ENCODE measurements at regions not wholly inside any gene's neighbourhood (a gene's known extent, or its start where the extent isn't known, plus 50 kb on each side); places are given as distances from the start of the nearest gene placed in this dataset.

DNA sequence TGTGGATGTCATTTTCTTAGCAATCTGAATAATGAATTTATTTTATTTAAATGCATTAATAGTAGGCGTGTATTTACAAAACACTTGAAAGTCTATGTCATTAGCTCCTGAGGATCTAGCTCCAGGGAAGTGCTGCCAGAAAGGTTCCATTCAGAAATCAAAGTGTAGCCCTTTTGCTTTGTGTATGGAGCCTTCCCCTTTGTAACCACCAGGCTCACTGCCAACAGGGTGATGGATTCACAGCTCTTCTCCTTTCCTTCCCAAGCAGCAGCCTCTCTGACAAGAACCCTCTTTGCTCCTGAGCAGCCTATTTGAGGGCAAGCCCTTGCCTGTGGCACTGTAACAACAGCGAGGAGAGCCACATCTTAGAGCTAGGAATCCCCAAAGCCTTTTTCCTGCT lies 286.0 kb upstream of the RASGEF1B start:
- DNase-seq (ENCODE audit: low read depth), result no peak
- TF ChIP-seq, protein P1, sequence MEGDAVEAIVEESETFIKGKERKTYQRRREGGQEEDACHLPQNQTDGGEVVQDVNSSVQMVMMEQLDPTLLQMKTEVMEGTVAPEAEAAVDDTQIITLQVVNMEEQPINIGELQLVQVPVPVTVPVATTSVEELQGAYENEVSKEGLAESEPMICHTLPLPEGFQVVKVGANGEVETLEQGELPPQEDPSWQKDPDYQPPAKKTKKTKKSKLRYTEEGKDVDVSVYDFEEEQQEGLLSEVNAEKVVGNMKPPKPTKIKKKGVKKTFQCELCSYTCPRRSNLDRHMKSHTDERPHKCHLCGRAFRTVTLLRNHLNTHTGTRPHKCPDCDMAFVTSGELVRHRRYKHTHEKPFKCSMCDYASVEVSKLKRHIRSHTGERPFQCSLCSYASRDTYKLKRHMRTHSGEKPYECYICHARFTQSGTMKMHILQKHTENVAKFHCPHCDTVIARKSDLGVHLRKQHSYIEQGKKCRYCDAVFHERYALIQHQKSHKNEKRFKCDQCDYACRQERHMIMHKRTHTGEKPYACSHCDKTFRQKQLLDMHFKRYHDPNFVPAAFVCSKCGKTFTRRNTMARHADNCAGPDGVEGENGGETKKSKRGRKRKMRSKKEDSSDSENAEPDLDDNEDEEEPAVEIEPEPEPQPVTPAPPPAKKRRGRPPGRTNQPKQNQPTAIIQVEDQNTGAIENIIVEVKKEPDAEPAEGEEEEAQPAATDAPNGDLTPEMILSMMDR (IDR thresholded peaks at IDR 0.05; ENCODE audit: insufficient read depth, low read depth, low read length, missing control alignments), result no peak

DNA sequence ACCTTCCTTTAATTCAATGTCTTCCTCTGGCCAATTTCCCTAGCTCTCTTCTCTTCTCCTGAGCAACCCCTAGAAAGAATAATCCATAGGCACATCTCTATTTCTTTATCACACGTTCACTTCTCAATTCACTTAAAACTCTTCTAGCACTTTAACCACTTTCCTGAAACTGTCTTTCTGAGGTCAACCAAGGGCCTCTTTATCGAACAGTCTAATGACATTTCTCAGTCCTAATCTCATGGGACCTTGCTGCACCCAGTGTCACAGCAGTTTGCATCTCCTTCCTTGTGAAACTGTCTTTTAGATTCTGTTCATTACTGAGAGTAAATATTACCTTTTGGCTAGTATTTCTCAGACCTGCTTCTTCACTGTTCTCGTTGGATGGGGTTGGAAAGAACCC lies 285.3 kb upstream of the RASGEF1B start:
- no peak for DNase-seq (ENCODE audit: low read depth)
- TF ChIP-seq, protein P1 (IDR thresholded peaks at IDR 0.05; ENCODE audit: insufficient read depth, low read depth, low read length, missing control alignments), result no peak
- no peak overlapping the region for H3K4me3 ChIP-seq (ENCODE audit: low read length)

More for the DNA sequence above, 286.0 kb upstream of the RASGEF1B start:
- H3K4me3 ChIP-seq (ENCODE audit: low read length), result no peak overlapping the region

DNA sequence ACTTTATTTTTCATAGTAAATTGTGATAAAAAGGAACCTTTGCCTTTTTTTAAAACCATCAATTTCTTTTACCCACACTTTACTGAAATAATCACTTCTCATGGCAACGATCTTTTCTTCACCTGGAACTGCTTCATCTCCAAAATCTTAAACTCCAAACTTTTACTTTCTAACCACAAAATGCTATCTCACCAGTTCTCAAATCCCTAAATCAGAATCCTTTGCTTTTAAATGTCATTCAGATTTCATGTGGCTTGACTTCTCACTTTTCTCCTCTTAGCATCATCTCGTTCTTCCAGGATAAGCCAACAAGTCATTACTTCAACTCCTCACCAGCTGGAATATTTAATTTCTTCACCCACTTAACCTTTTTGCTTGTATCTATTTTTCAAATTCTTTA lies 284.3 kb upstream of the RASGEF1B start:
- H3K4me3 ChIP-seq (ENCODE audit: low read length), result no peak overlapping the region
- TF ChIP-seq, protein P1 (IDR thresholded peaks at IDR 0.05; ENCODE audit: insufficient read depth, low read depth, low read length, missing control alignments), result no peak
- DNase-seq (ENCODE audit: low read depth), result no peak

DNA sequence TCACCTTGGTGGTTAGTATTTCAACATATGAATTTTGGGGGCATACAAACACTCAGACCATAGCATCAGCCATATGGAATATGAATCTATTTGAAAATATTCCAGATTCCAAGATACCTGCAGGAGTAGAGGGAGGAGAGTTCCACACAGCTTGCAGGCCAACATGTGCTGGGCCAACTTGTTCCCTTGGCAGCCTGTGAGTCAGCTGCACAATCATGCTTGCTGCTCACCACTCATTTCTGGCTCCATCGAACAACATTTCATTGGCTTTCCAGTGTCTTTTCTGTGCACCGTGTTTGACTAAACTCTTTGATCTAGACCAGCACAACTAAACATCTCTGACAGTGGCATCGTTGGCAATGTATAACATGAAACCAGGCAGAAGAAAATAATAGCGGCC lies 282.5 kb upstream of the RASGEF1B start:
- no peak overlapping the region for H3K4me3 ChIP-seq (ENCODE audit: low read length)
- TF ChIP-seq, protein P1 (IDR thresholded peaks at IDR 0.05; ENCODE audit: insufficient read depth, low read depth, low read length, missing control alignments), result no peak
- DNase-seq (ENCODE audit: low read depth), result peak; percentile 38

DNA sequence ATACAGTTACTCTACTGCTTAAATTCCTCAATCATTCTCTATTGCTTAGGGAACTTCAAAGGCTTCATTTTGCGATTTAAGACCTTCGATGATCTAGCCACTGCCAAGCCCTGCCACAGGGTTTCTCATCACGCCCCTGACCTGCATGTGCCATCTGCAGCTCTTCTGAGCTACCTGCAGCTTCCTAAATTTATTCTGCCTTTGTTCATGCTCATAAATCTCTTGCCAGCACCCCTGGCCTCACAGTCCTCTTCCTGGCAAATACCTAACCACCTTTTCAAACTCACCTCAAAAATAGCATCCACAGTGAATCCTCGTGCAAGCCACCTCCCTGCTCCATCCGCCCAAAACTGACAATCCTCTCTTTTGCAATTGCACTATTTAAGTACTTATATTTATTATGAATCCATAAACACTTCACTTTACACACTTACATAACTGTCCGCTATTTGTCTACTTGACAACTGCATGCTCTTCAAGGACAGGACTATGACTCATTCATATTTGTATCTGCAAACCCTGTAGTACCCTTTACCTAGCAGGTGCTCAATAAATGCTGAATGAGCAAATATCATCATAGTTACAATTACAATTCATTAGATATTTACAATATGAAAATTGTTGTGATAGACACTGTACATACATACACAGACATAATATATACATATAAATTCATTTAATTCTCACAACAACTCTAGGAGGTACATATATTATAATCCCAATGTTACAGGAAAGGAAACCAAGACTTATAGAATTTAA lies 280.0 kb upstream of the RASGEF1B start:
- DNase-seq (ENCODE audit: low read depth), result no peak
- TF ChIP-seq, protein P1 (IDR thresholded peaks at IDR 0.05; ENCODE audit: insufficient read depth, low read depth, low read length, missing control alignments), result no peak
- H3K4me3 ChIP-seq (ENCODE audit: low read length), result no peak overlapping the region

DNA sequence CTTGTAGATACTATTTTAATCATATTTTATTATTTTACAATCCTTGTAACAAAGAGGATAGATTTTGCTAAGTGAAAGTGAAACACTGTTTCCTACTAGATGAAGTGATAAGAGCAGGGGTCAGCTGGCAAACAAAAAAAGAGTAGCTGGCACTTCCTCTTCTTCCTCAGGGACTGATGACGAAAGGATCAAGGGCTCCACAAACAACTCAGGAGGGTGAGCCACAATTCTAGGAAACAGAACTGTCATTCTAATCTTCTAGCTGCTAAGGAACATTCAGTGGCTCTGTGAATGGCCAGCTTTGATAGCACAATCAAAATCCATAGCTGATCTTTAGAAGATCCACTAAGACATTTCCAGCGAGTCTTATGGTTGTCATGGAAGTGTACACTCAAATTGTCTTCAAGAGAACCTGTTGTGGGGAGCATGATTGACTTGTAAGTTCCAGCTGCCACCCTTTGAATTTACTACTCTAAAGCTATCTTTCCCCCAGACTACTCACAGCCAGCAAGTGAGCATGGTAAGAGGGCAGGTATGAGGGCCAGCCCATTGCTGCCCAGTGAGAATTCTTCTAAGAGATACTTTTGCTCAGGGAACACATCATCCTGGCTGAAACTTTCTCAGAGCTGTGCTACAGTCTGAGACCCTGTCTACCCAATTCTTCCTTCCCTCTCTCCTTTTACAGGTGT lies 275.7 kb upstream of the RASGEF1B start:
- H3K4me3 ChIP-seq (ENCODE audit: low read length), result no peak overlapping the region
- TF ChIP-seq, protein P1 (IDR thresholded peaks at IDR 0.05; ENCODE audit: insufficient read depth, low read depth, low read length, missing control alignments), result no peak
- DNase-seq (ENCODE audit: low read depth), result no peak

All from epithelial cell of esophagus (primary cell).